GM23338 (cell line): ENCODE measurements at regions not wholly inside any gene's neighbourhood (a gene's known extent, or its start where the extent isn't known, plus 50 kb on each side); places are given as distances from the start of the nearest gene placed in this dataset.

Source experiments
- ATAC-seq: fragments of 200-7000 bp; cut with Tn5 transposase; 3 replicates; pipeline ENCODE4 v1.9.1; 2020
- DNase-seq: peaks from one replicate; pipeline ENCODE4 v3.0.0-alpha.2; 2015; ENCODE audit warnings: low spot score
- H2AFZ ChIP-seq: fragments of 200-600 bp; sonication (generic); 2 replicates; pipeline ENCODE4 v1.8.0; 2016; ENCODE audit warnings: antibody characterized with exemption, mild to moderate bottlenecking, moderate library complexity
- H3F3A ChIP-seq: fragments of 200-600 bp; sonication (generic); replicated peaks from 2 replicates; pipeline ENCODE4 v1.8.0; 2017; ENCODE audit warnings: antibody characterized with exemption, mixed run types, low read depth
- H3K27ac ChIP-seq: fragments of 200-600 bp; sonication (generic); 2 replicates; pipeline ENCODE4 v1.6.1; 2016; ENCODE audit warnings: low read depth
- H3K27me3 ChIP-seq: fragments of 200-600 bp; sonication (generic); 2 replicates; pipeline ENCODE4 v1.8.0; 2016; ENCODE audit warnings: mild to moderate bottlenecking, mixed run types, moderate library complexity; ENCODE audit not compliant: insufficient read depth
- H3K36me3 ChIP-seq: fragments of 200-600 bp; sonication (generic); 2 replicates; pipeline ENCODE4 v1.8.0; 2016; ENCODE audit warnings: mild to moderate bottlenecking; ENCODE audit not compliant: insufficient read depth
- H3K4me1 ChIP-seq: fragments of 200-600 bp; sonication (generic); 2 replicates; pipeline ENCODE4 v1.8.0; 2016; ENCODE audit warnings: mild to moderate bottlenecking, moderate library complexity; ENCODE audit not compliant: insufficient read depth
- H3K4me2 ChIP-seq: fragments of 200-600 bp; sonication (generic); 2 replicates; pipeline ENCODE4 v1.7.1; 2017; ENCODE audit warnings: mixed run types
- H3K4me3 ChIP-seq: fragments of 200-600 bp; sonication (generic); 2 replicates; pipeline ENCODE4 v1.6.1; 2016; ENCODE audit warnings: mixed run types
- H3K79me2 ChIP-seq: fragments of 200-600 bp; sonication (generic); replicated peaks from 2 replicates; pipeline ENCODE4 v1.8.0; 2017; ENCODE audit warnings: mild to moderate bottlenecking; ENCODE audit not compliant: insufficient read depth
- H3K9me2 ChIP-seq: fragments of 200-600 bp; sonication (generic); 2 replicates; pipeline ENCODE4 v1.8.0; 2017; ENCODE audit not compliant: insufficient read depth
- H4K20me1 ChIP-seq: fragments of 200-600 bp; sonication (generic); replicated peaks from 2 replicates; pipeline ENCODE4 v1.8.0; 2017; ENCODE audit warnings: mild to moderate bottlenecking; ENCODE audit not compliant: insufficient read depth
- H3K27ac Mint-ChIP-seq: 2 replicates; pipeline ENCODE4 v1.8.0; 2020; ENCODE audit warnings: inconsistent platforms, mild to moderate bottlenecking, moderate library complexity, mixed read lengths
- H3K27me3 Mint-ChIP-seq: 3 replicates; pipeline ENCODE4 v1.8.0; 2022; ENCODE audit warnings: low read depth, mild to moderate bottlenecking, moderate library complexity, mixed read lengths, inconsistent platforms; ENCODE audit not compliant: insufficient read depth, poor library complexity
- H3K36me3 Mint-ChIP-seq: 3 replicates; pipeline ENCODE4 v1.8.0; 2021; ENCODE audit warnings: low read depth, mild to moderate bottlenecking, inconsistent platforms, moderate library complexity, mixed read lengths
- H3K4me1 Mint-ChIP-seq: 3 replicates; pipeline ENCODE4 v1.8.0; 2020; ENCODE audit warnings: mild to moderate bottlenecking, inconsistent platforms, mixed read lengths
- H3K4me3 Mint-ChIP-seq: 3 replicates; pipeline ENCODE4 v1.8.0; 2021; ENCODE audit warnings: moderate library complexity, mild to moderate bottlenecking, inconsistent platforms, mixed read lengths
- H3K9me3 Mint-ChIP-seq: 3 replicates; pipeline ENCODE4 v1.8.0; 2020; ENCODE audit warnings: moderate library complexity, mild to moderate bottlenecking, inconsistent platforms, mixed read lengths
- CREB1 ChIP-seq: fragments of 250-450 bp; sonication (Bioruptor Pico); IDR thresholded peaks from 2 replicates; pipeline ENCODE4 v1.5.0; 2020; ENCODE audit warnings: low read depth, mild to moderate bottlenecking, moderate library complexity
- CTCF ChIP-seq, 2 experiments: fragments of 200-600 bp in 1 of 2; sonication (generic) in 1 of 2; conservative IDR thresholded peaks; 2 replicates each; pipeline versions ENCODE4 v1.5.1 to v1.6.1; 2016 to 2017; ENCODE audit warnings: antibody characterized with exemption in 2 of 2, low read depth in 2 of 2, mild to moderate bottlenecking in 2 of 2, moderate library complexity in 1 of 2
- ETS1 ChIP-seq: IDR thresholded peaks from 2 replicates; pipeline ENCODE4 v1.6.1; 2016; ENCODE audit warnings: antibody characterized with exemption
- EZH2 ChIP-seq: fragments of 200-600 bp; sonication (generic); IDR thresholded peaks from one replicate; pipeline ENCODE4 v1.8.0; 2017; ENCODE audit warnings: antibody characterized with exemption, mild to moderate bottlenecking, low read depth; ENCODE audit not compliant: unreplicated experiment
- EZH2phosphoT487 ChIP-seq: fragments of 200-600 bp; sonication (generic); IDR thresholded peaks from one replicate; pipeline ENCODE4 v1.8.1; 2018; ENCODE audit warnings: antibody characterized with exemption; ENCODE audit not compliant: unreplicated experiment
- JUNB ChIP-seq: IDR thresholded peaks from one replicate; pipeline ENCODE4 v1.6.1; 2016; ENCODE audit warnings: antibody characterized with exemption; ENCODE audit not compliant: unreplicated experiment
- NANOG ChIP-seq: IDR thresholded peaks from 2 replicates; pipeline ENCODE4 v1.6.1; 2016; ENCODE audit warnings: antibody characterized with exemption, borderline replicate concordance
- POLR2AphosphoS5 ChIP-seq: IDR thresholded peaks from 2 replicates; pipeline ENCODE4 v1.6.1; 2016; ENCODE audit warnings: antibody characterized with exemption, low read depth
- REST ChIP-seq: IDR thresholded peaks from one replicate; pipeline ENCODE4 v1.6.1; 2018; ENCODE audit warnings: antibody characterized with exemption; ENCODE audit not compliant: unreplicated experiment
- STAT1 ChIP-seq: IDR thresholded peaks from one replicate; pipeline ENCODE4 v1.6.1; 2016; ENCODE audit warnings: antibody characterized with exemption; ENCODE audit not compliant: unreplicated experiment
- ZNF114 ChIP-seq: fragments of 250-450 bp; sonication (Bioruptor Pico); IDR thresholded peaks from 2 replicates; pipeline ENCODE4 v1.5.0; 2020; ENCODE audit warnings: mild to moderate bottlenecking, moderate library complexity
- ZNF331 ChIP-seq: fragments of 250-450 bp; sonication (Bioruptor Pico); IDR thresholded peaks from 2 replicates; pipeline ENCODE4 v1.5.0; 2020; ENCODE audit warnings: low read depth, mild to moderate bottlenecking, moderate library complexity
- TF ChIP-seq, protein P1 (sequence below): fragments of 250-450 bp; sonication (Bioruptor Pico); IDR thresholded peaks from 2 replicates; pipeline ENCODE4 v1.5.0; 2020; ENCODE audit warnings: mild to moderate bottlenecking, moderate library complexity

GRCh38 chr2:12556762-12557161 is 160.0 kb upstream of the TRIB2 start:
- Histone ChIP-seq H3K4me2 (no peak overlapping the region), H3K27me3 (no peaks in the 10 kb centered on the region), H3K4me1 (peaks cover 8% of the 10 kb centered on the region), H2AFZ (0 out of 2 replicates have a peak overlapping the region, but pooled peaks have one; percentile 47), H3K36me3 (no peaks in the 10 kb centered on the region), H3K4me3 (no peak overlapping the region), H4K20me1 (no peaks in the 10 kb centered on the region), H3K9me2 (peaks cover 8% of the 10 kb centered on the region; the same call in 1 of the 2 replicates), H3F3A (no peaks in the 10 kb centered on the region), H3K27ac (no peak overlapping the region), H3K79me2 (no peaks in the 10 kb centered on the region)
- Mint-ChIP-seq H3K27me3 (peaks cover 2% of the 10 kb centered on the region), H3K36me3 (no peaks in the 10 kb centered on the region; the same call in 2 of the 3 replicates), H3K27ac (no peak overlapping the region), H3K4me3 (no peak overlapping the region), H3K4me1 (peaks cover 18% of the 10 kb centered on the region), H3K9me3 (peaks cover 6% of the 10 kb centered on the region; the same call in 2 of the 3 replicates)
- TF ChIP-seq ZNF114 (CRISPR knock-in tag) (no peak), ZNF331 (CRISPR knock-in tag) (no peak), EZH2phosphoT487 (no peak), EZH2 (no peak), STAT1 (no peak), REST (no peak), JUNB (no peak), CREB1 (CRISPR knock-in tag) (no peak), ETS1 (no peak), POLR2AphosphoS5 (no peak), NANOG (no peak), CTCF (conservative IDR thresholded peaks at IDR 0.05; ENCODE audit: low read depth in 2 of 2) (no peak)
- TF ChIP-seq, protein P1, sequence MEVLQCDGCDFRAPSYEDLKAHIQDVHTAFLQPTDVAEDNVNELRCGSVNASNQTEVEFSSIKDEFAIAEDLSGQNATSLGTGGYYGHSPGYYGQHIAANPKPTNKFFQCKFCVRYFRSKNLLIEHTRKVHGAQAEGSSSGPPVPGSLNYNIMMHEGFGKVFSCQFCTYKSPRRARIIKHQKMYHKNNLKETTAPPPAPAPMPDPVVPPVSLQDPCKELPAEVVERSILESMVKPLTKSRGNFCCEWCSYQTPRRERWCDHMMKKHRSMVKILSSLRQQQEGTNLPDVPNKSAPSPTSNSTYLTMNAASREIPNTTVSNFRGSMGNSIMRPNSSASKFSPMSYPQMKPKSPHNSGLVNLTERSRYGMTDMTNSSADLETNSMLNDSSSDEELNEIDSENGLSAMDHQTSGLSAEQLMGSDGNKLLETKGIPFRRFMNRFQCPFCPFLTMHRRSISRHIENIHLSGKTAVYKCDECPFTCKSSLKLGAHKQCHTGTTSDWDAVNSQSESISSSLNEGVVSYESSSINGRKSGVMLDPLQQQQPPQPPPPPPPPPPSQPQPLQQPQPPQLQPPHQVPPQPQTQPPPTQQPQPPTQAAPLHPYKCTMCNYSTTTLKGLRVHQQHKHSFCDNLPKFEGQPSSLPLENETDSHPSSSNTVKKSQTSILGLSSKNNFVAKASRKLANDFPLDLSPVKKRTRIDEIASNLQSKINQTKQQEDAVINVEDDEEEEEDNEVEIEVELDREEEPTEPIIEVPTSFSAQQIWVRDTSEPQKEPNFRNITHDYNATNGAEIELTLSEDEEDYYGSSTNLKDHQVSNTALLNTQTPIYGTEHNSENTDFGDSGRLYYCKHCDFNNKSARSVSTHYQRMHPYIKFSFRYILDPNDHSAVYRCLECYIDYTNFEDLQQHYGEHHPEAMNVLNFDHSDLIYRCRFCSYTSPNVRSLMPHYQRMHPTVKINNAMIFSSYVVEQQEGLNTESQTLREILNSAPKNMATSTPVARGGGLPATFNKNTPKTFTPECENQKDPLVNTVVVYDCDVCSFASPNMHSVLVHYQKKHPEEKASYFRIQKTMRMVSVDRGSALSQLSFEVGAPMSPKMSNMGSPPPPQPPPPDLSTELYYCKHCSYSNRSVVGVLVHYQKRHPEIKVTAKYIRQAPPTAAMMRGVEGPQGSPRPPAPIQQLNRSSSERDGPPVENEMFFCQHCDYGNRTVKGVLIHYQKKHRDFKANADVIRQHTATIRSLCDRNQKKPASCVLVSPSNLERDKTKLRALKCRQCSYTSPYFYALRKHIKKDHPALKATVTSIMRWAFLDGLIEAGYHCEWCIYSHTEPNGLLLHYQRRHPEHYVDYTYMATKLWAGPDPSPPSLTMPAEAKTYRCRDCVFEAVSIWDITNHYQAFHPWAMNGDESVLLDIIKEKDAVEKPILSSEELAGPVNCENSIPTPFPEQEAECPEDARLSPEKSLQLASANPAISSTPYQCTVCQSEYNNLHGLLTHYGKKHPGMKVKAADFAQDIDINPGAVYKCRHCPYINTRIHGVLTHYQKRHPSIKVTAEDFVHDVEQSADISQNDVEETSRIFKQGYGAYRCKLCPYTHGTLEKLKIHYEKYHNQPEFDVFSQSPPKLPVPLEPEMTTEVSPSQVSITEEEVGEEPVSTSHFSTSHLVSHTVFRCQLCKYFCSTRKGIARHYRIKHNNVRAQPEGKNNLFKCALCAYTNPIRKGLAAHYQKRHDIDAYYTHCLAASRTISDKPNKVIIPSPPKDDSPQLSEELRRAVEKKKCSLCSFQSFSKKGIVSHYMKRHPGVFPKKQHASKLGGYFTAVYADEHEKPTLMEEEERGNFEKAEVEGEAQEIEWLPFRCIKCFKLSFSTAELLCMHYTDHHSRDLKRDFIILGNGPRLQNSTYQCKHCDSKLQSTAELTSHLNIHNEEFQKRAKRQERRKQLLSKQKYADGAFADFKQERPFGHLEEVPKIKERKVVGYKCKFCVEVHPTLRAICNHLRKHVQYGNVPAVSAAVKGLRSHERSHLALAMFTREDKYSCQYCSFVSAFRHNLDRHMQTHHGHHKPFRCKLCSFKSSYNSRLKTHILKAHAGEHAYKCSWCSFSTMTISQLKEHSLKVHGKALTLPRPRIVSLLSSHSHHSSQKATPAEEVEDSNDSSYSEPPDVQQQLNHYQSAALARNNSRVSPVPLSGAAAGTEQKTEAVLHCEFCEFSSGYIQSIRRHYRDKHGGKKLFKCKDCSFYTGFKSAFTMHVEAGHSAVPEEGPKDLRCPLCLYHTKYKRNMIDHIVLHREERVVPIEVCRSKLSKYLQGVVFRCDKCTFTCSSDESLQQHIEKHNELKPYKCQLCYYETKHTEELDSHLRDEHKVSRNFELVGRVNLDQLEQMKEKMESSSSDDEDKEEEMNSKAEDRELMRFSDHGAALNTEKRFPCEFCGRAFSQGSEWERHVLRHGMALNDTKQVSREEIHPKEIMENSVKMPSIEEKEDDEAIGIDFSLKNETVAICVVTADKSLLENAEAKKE (CRISPR knock-in tag): no peak
- DNase-seq (no peak), ATAC-seq (no peak)
